H1 (cell line): ENCODE measurements at regions not wholly inside any gene's neighbourhood (a gene's known extent, or its start where the extent isn't known, plus 50 kb on each side); places are given as distances from the start of the nearest gene placed in this dataset.

ENCODE experiments used
- CHD1 ChIP-seq: IDR thresholded peaks from 2 replicates; pipeline ENCODE4 v1.6.1; 2012; ENCODE audit warnings: low read depth, low read length, improper control_type of control experiment
- POLR2A ChIP-seq, 2 experiments: IDR thresholded peaks; 1 replicate in 1 of 2; 2 replicates in 1 of 2; pipeline ENCODE4 v1.6.1; 2011; ENCODE audit warnings: low read depth in 2 of 2, low read length in 2 of 2, mild to moderate bottlenecking in 2 of 2; ENCODE audit errors: control extremely low read depth in 1 of 2

- TF ChIP-seq POLR2A (IDR thresholded peaks at IDR 0.05; ENCODE audit: control extremely low read depth in 1 of 2, low read depth in 2 of 2, low read length in 2 of 2) (no peak), CHD1 (no peak)
Observed at GRCh38 chr10:78436222-78436573, 402.5 kb downstream of the RPS24 start.
